GM12873 (cell line): ENCODE measurements at regions not wholly inside any gene's neighbourhood (a gene's known extent, or its start where the extent isn't known, plus 50 kb on each side); places are given as distances from the start of the nearest gene placed in this dataset.

Experiments used
- TF ChIP-seq, protein P1 (sequence below): IDR thresholded peaks from 2 replicates; pipeline ENCODE4 v1.5.1; 2012; ENCODE audit warnings: low read depth, mild to moderate bottlenecking, moderate library complexity, low read length, control low read depth; ENCODE audit not compliant: insufficient read depth; ENCODE audit errors: missing control alignments

DNA sequence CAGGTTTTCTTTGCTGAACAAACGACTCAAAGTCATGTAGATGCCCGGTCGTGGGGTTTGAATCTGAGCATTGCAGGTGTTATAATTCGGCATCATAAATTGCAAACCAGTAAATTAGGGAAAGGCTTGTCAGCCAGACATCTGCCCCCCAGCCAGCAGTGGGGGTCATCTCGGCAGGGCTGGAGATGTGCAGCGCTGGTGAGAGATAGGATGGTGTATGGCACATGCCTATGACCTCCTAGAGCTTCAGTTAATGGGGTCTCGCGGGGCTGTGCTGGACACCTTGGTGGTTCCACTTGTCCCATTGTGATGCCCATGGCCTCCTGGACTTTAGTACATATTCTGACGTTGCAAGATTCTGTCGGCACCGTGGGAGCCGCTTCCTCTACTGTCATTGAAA is 4147.2 kb upstream of the TPTE start:
- TF ChIP-seq, protein P1, sequence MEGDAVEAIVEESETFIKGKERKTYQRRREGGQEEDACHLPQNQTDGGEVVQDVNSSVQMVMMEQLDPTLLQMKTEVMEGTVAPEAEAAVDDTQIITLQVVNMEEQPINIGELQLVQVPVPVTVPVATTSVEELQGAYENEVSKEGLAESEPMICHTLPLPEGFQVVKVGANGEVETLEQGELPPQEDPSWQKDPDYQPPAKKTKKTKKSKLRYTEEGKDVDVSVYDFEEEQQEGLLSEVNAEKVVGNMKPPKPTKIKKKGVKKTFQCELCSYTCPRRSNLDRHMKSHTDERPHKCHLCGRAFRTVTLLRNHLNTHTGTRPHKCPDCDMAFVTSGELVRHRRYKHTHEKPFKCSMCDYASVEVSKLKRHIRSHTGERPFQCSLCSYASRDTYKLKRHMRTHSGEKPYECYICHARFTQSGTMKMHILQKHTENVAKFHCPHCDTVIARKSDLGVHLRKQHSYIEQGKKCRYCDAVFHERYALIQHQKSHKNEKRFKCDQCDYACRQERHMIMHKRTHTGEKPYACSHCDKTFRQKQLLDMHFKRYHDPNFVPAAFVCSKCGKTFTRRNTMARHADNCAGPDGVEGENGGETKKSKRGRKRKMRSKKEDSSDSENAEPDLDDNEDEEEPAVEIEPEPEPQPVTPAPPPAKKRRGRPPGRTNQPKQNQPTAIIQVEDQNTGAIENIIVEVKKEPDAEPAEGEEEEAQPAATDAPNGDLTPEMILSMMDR, result peak; percentile 22
